IMR-90 (cell line): ENCODE measurements at regions not wholly inside any gene's neighbourhood (a gene's known extent, or its start where the extent isn't known, plus 50 kb on each side); places are given as distances from the start of the nearest gene placed in this dataset.

ENCODE experiments used
- ATAC-seq: fragments of 200-7000 bp; cut with Tn5 transposase; 2 replicates; pipeline ENCODE4 v1.9.1; 2020; ENCODE audit warnings: low read depth, mild to moderate bottlenecking, moderate library complexity
- BruUV-seq: library from RNA; stranded (reverse); fragments of 400-500 nt; replicated peaks from 2 replicates; lab custom pipeline; 2021; lab: Mats Ljungman, UMichigan
- CTCF ChIA-PET: fragments of 300-600 bp; formaldehyde crosslinking; extraction: SDS; loops from one replicate; lab custom pipeline; 2021; ENCODE audit warnings: antibody characterized with exemption; lab: Yijun Ruan, JAX
- POLR2A ChIA-PET: fragments of 300-600 bp; sonication (Branson Sonifier 250); formaldehyde crosslinking; loops from one replicate; lab custom pipeline; 2022; ENCODE audit warnings: antibody characterized with exemption; ENCODE audit not compliant: unreplicated experiment; lab: Charles Lee
- DNase-seq: peaks from one replicate; pipeline ENCODE4 v3.0.0; 2013
- H2AFZ ChIP-seq: replicated peaks from 2 replicates; pipeline ENCODE3; 2013; ENCODE audit warnings: low read length, mild to moderate bottlenecking; ENCODE audit not compliant: poor library complexity
- H2AK5ac ChIP-seq: 2 replicates; pipeline ENCODE4 v1.6.1; 2013; ENCODE audit warnings: low read depth, low read length, inconsistent platforms
- H2AK9ac ChIP-seq: replicated peaks from 2 replicates; pipeline ENCODE3; 2013; ENCODE audit warnings: mild to moderate bottlenecking, low read depth, low read length, moderate library complexity; ENCODE audit not compliant: poor library complexity
- H2BK120ac ChIP-seq: 2 replicates; pipeline ENCODE4 v1.6.1; 2013; ENCODE audit warnings: low read depth, low read length, inconsistent platforms
- H2BK15ac ChIP-seq: 3 replicates; pipeline ENCODE4 v1.6.1; 2013; ENCODE audit warnings: low read depth, low read length, inconsistent platforms
- H2BK20ac ChIP-seq: 2 replicates; pipeline ENCODE4 v1.6.1; 2013; ENCODE audit warnings: low read depth, mild to moderate bottlenecking, inconsistent platforms, low read length, moderate library complexity
- H2BK5ac ChIP-seq: 2 replicates; pipeline ENCODE4 v1.6.1; 2013; ENCODE audit warnings: mild to moderate bottlenecking, low read depth, low read length, inconsistent platforms; ENCODE audit not compliant: poor library complexity, severe bottlenecking
- H3K14ac ChIP-seq: replicated peaks from 2 replicates; pipeline ENCODE4 v1.6.1; 2013; ENCODE audit warnings: low read depth, low read length, inconsistent platforms
- H3K18ac ChIP-seq: 2 replicates; pipeline ENCODE4 v1.6.1; 2013; ENCODE audit warnings: low read depth, low read length, control low read depth
- H3K23ac ChIP-seq: 2 replicates; pipeline ENCODE4 v1.6.1; 2013; ENCODE audit warnings: low read depth, low read length, inconsistent platforms
- H3K27ac ChIP-seq: 2 replicates; pipeline ENCODE4 v1.5.1; 2013; ENCODE audit warnings: mild to moderate bottlenecking, control low read depth, low read length; ENCODE audit not compliant: insufficient read depth
- H3K27me3 ChIP-seq: 2 replicates; pipeline ENCODE4 v1.6.1; 2013; ENCODE audit warnings: low read length; ENCODE audit not compliant: control insufficient read depth, insufficient read depth
- H3K36me3 ChIP-seq: 2 replicates; pipeline ENCODE4 v1.6.1; 2013; ENCODE audit warnings: low read length, mixed read lengths; ENCODE audit not compliant: control insufficient read depth, insufficient read depth
- H3K4ac ChIP-seq: 2 replicates; pipeline ENCODE4 v1.6.1; 2013; ENCODE audit warnings: low read depth, low read length, inconsistent platforms
- H3K4me1 ChIP-seq: 2 replicates; pipeline ENCODE4 v1.6.1; 2013; ENCODE audit warnings: low read length, mixed read lengths; ENCODE audit not compliant: control insufficient read depth, insufficient read depth
- H3K4me2 ChIP-seq: 2 replicates; pipeline ENCODE4 v1.6.1; 2013; ENCODE audit warnings: low read depth, mild to moderate bottlenecking, control low read depth, low read length, moderate library complexity
- H3K4me3 ChIP-seq: 2 replicates; pipeline ENCODE4 v1.5.1; 2013; ENCODE audit warnings: low read depth, mild to moderate bottlenecking, control low read depth, low read length, moderate library complexity; ENCODE audit not compliant: insufficient read depth
- H3K56ac ChIP-seq: 2 replicates; pipeline ENCODE4 v1.6.1; 2013; ENCODE audit warnings: low read length, inconsistent platforms; ENCODE audit not compliant: insufficient read depth; ENCODE audit errors: extremely low read depth
- H3K79me1 ChIP-seq, 2 experiments: 2 replicates each; pipeline ENCODE4 v1.6.1; 2013; ENCODE audit warnings: low read length in 2 of 2, inconsistent platforms in 1 of 2, low read depth in 1 of 2
- H3K9ac ChIP-seq: 2 replicates; pipeline ENCODE4 v1.6.1; 2013; ENCODE audit warnings: low read depth, low read length, control low read depth
- H3K9me1 ChIP-seq: 2 replicates; pipeline ENCODE4 v1.6.1; 2013; ENCODE audit warnings: low read length, inconsistent platforms; ENCODE audit not compliant: insufficient read depth
- H3K9me3 ChIP-seq: 2 replicates; pipeline ENCODE4 v1.6.1; 2013; ENCODE audit warnings: low read length; ENCODE audit not compliant: control insufficient read depth, insufficient read depth
- H4K20me1 ChIP-seq: 2 replicates; pipeline ENCODE4 v1.6.1; 2013; ENCODE audit warnings: low read length, inconsistent platforms; ENCODE audit not compliant: insufficient read depth
- H4K5ac ChIP-seq: 2 replicates; pipeline ENCODE4 v1.6.1; 2013; ENCODE audit warnings: mild to moderate bottlenecking, low read depth, low read length, control low read depth
- H4K8ac ChIP-seq, 2 experiments: 2 replicates each; pipeline ENCODE4 v1.6.1; 2013; ENCODE audit warnings: low read depth in 2 of 2, low read length in 2 of 2, control low read depth in 1 of 2, inconsistent platforms in 1 of 2
- H4K91ac ChIP-seq: 2 replicates; pipeline ENCODE4 v1.6.1; 2013; ENCODE audit warnings: low read depth, low read length, inconsistent platforms; ENCODE audit not compliant: insufficient read depth
- BHLHE40 ChIP-seq: fragments of 150-350 bp; IDR thresholded peaks from 2 replicates; pipeline ENCODE4 v1.6.1; 2016; ENCODE audit warnings: mild to moderate bottlenecking, low read depth, low read length
- CEBPB ChIP-seq: IDR thresholded peaks from 2 replicates; pipeline ENCODE4 v1.6.1; 2012; ENCODE audit warnings: low read depth, low read length, improper control_type of control experiment
- CHD1 ChIP-seq: IDR thresholded peaks from 2 replicates; pipeline ENCODE4 v1.6.1; 2012; ENCODE audit warnings: low read depth, low read length, improper control_type of control experiment
- CTCF ChIP-seq: conservative IDR thresholded peaks from 2 replicates; pipeline ENCODE4 v1.5.1; 2012; ENCODE audit warnings: mild to moderate bottlenecking, low read depth, low read length, improper control_type of control experiment
- ELK1 ChIP-seq: fragments of 150-350 bp; IDR thresholded peaks from 2 replicates; pipeline ENCODE4 v1.6.1; 2016; ENCODE audit warnings: low read depth, mild to moderate bottlenecking, low read length, moderate library complexity, borderline replicate concordance
- FOS ChIP-seq: fragments of 150-350 bp; IDR thresholded peaks from 2 replicates; pipeline ENCODE4 v1.6.1; 2016; ENCODE audit warnings: low read depth, low read length
- MAFK ChIP-seq: IDR thresholded peaks from 2 replicates; pipeline ENCODE4 v1.6.1; 2012; ENCODE audit warnings: low read depth, low read length, improper control_type of control experiment
- MAZ ChIP-seq: IDR thresholded peaks from 2 replicates; pipeline ENCODE4 v1.6.1; 2012; ENCODE audit warnings: low read depth, mild to moderate bottlenecking, low read length, improper control_type of control experiment, moderate library complexity, borderline replicate concordance
- MXI1 ChIP-seq: IDR thresholded peaks from 2 replicates; pipeline ENCODE4 v1.6.1; 2012; ENCODE audit warnings: low read depth, mild to moderate bottlenecking, low read length, moderate library complexity, borderline replicate concordance
- NFE2L2 ChIP-seq: fragments of 150-350 bp; IDR thresholded peaks from 2 replicates; pipeline ENCODE4 v1.6.1; 2016; ENCODE audit warnings: low read depth, mild to moderate bottlenecking, low read length
- POLR2A ChIP-seq: IDR thresholded peaks from 2 replicates; pipeline ENCODE4 v1.6.1; 2012; ENCODE audit warnings: mild to moderate bottlenecking, low read depth, low read length
- RAD21 ChIP-seq: IDR thresholded peaks from 2 replicates; pipeline ENCODE4 v1.6.1; 2012; ENCODE audit warnings: low read length, improper control_type of control experiment
- RCOR1 ChIP-seq: IDR thresholded peaks from 2 replicates; pipeline ENCODE4 v1.6.1; 2012; ENCODE audit warnings: mild to moderate bottlenecking, low read length, improper control_type of control experiment; ENCODE audit not compliant: insufficient replicate concordance
- RFX5 ChIP-seq: IDR thresholded peaks from 2 replicates; pipeline ENCODE4 v1.8.0; 2012; ENCODE audit warnings: low read depth, mild to moderate bottlenecking, low read length, moderate library complexity
- SMC3 ChIP-seq: fragments of 150-350 bp; IDR thresholded peaks from 2 replicates; pipeline ENCODE4 v1.6.1; 2016; ENCODE audit warnings: low read depth, mild to moderate bottlenecking, antibody characterized with exemption, low read length, moderate library complexity
- USF2 ChIP-seq: fragments of 150-350 bp; IDR thresholded peaks from 2 replicates; pipeline ENCODE4 v1.6.1; 2017; ENCODE audit warnings: mild to moderate bottlenecking, antibody characterized with exemption, low read length, low read depth
- WGBS, 2 experiments: methylation state at CpG; one replicate each; pipeline versions ENCODE4 v1.1.5 to v1.1.7; 2013; ENCODE audit warnings: missing lambda C conversion rate in 2 of 2; ENCODE audit not compliant: insufficient read length in 1 of 2; ENCODE audit errors: extremely low coverage in 2 of 2; 5-methylcytosine and 5-hydroxymethylcytosine counted together
- dilution Hi-C: fragments of 300-500 bp; cut with HindIII; formaldehyde crosslinking; loops from one replicate; pipeline ENCODE4 v1.14.3; 2018; ENCODE audit warnings: low sequenced_read_pairs; ENCODE audit not compliant: unreplicated experiment
- in situ Hi-C: fragments of 300-500 bp; cut with MboI; formaldehyde crosslinking; loops from 3 replicates; pipeline ENCODE4 v1.14.3; 2019; ENCODE audit warnings: low sequenced_read_pairs, inconsistent platforms, mixed read lengths
- intact Hi-C: fragments of 100-400 bp; cut with micrococcal nuclease; formaldehyde crosslinking; loops from 2 replicates; pipeline ENCODE4 v1.10.0; 2022

GRCh38 chr3:154480033-154480432, 50.0 kb upstream of the GPR149 start:
- WGBS, 2 experiments, result no CpG with 5 or more reads among the region's 4 CpGs
- Histone ChIP-seq H3K4me1 (no peaks in the 10 kb centered on the region), H3K36me3 (no peaks in the 10 kb centered on the region), H3K23ac (no peak overlapping the region), H3K9me1 (no peaks in the 10 kb centered on the region), H3K56ac (no peak overlapping the region), H3K4me2 (no peak overlapping the region), H2AFZ (no peak overlapping the region), H4K5ac (no peak overlapping the region), H3K9ac (no peak overlapping the region), H3K9me3 (peaks cover 4% of the 10 kb centered on the region; the same call in 1 of the 2 replicates), H4K91ac (no peak overlapping the region), H2BK120ac (no peak overlapping the region), H3K27ac (no peak overlapping the region), H2BK20ac (no peak overlapping the region), H3K18ac (no peak overlapping the region), H2BK15ac (no peak overlapping the region), H3K27me3 (no peaks in the 10 kb centered on the region), H3K4me3 (no peak overlapping the region), H2AK5ac (no peak overlapping the region), H3K79me1 (no peaks in the 10 kb centered on the region), H4K20me1 (no peaks in the 10 kb centered on the region), H3K4ac (no peak overlapping the region), H2BK5ac (no peak overlapping the region), H2AK9ac (no peak overlapping the region), H4K8ac (no peak overlapping the region), H3K14ac (no peak overlapping the region)
- no TSS peak for BruUV-seq
- intact Hi-C loops (no loop called here), dilution Hi-C loops (no loop called here), in situ Hi-C loops (no loop called here)
- ChIA-PET CTCF (no interaction called here), POLR2A (no interaction called here)
- DNase-seq (no peak), ATAC-seq (no peak)
- TF ChIP-seq NFE2L2, result no peak
- no peak for TF ChIP-seq RCOR1
- no peak for TF ChIP-seq ELK1
- TF ChIP-seq CHD1, result no peak
- no peak for TF ChIP-seq USF2
- TF ChIP-seq BHLHE40, result no peak
- TF ChIP-seq RAD21, result no peak
- no peak for TF ChIP-seq CEBPB
- TF ChIP-seq MAFK, result no peak
- no peak for TF ChIP-seq RFX5
- no peak for TF ChIP-seq CTCF
- TF ChIP-seq POLR2A, result no peak
- TF ChIP-seq MAZ, result no peak
- no peak for TF ChIP-seq SMC3
- TF ChIP-seq MXI1, result no peak
- TF ChIP-seq FOS, result no peak
